Karpas-422 (cell line): ENCODE measurements at regions not wholly inside any gene's neighbourhood (a gene's known extent, or its start where the extent isn't known, plus 50 kb on each side); places are given as distances from the start of the nearest gene placed in this dataset.

ENCODE experiments used
- DNase-seq: peaks from one replicate; pipeline ENCODE4 v3.0.0-alpha.2; 2015
- H2AFZ ChIP-seq: fragments of 200-600 bp; sonication (generic); 2 replicates; pipeline ENCODE4 v1.6.1; 2014; ENCODE audit warnings: antibody characterized with exemption, low read length, mixed read lengths
- H3K27ac ChIP-seq: fragments of 200-600 bp; sonication (generic); 2 replicates; pipeline ENCODE4 v1.5.1; 2014; ENCODE audit warnings: mild to moderate bottlenecking, low read length, moderate library complexity
- H3K27me3 ChIP-seq: fragments of 200-600 bp; sonication (generic); 2 replicates; pipeline ENCODE4 v1.6.1; 2014; ENCODE audit warnings: low read length, mixed read lengths
- H3K36me3 ChIP-seq: fragments of 200-600 bp; sonication (generic); 2 replicates; pipeline ENCODE4 v1.6.1; 2014; ENCODE audit warnings: low read length, mixed read lengths; ENCODE audit not compliant: insufficient read depth
- H3K4me1 ChIP-seq: fragments of 200-600 bp; sonication (generic); 2 replicates; pipeline ENCODE4 v1.6.1; 2014; ENCODE audit warnings: mild to moderate bottlenecking, low read length, mixed read lengths
- H3K4me2 ChIP-seq: fragments of 200-600 bp; sonication (generic); 2 replicates; pipeline ENCODE4 v1.6.1; 2014; ENCODE audit warnings: low read length, low read depth, mild to moderate bottlenecking; ENCODE audit not compliant: poor library complexity, severe bottlenecking
- H3K4me3 ChIP-seq: fragments of 200-600 bp; sonication (generic); 2 replicates; pipeline ENCODE4 v1.5.1; 2014; ENCODE audit warnings: mild to moderate bottlenecking, antibody characterized with exemption, low read length, mixed read lengths
- H3K79me2 ChIP-seq: fragments of 200-600 bp; sonication (generic); 2 replicates; pipeline ENCODE4 v1.6.1; 2014; ENCODE audit warnings: mild to moderate bottlenecking, low read length, mixed read lengths
- H3K9ac ChIP-seq: fragments of 200-600 bp; sonication (generic); 2 replicates; pipeline ENCODE4 v1.6.0; 2014; ENCODE audit warnings: low read length
- H3K9me2 ChIP-seq: fragments of 200-600 bp; sonication (generic), shearing (Covaris generic); replicated peaks from 2 replicates; pipeline ENCODE4 v1.6.0; 2014; ENCODE audit warnings: mild to moderate bottlenecking, low read length, moderate library complexity; ENCODE audit not compliant: insufficient read depth
- H3K9me3 ChIP-seq: fragments of 300-700, 200-600 bp; sonication (generic); 2 replicates; pipeline ENCODE4 v1.6.1; 2014; ENCODE audit warnings: low read length, mixed read lengths
- H4K20me1 ChIP-seq: fragments of 200-600 bp; sonication (generic); 2 replicates; pipeline ENCODE4 v1.6.1; 2014; ENCODE audit warnings: mild to moderate bottlenecking, antibody characterized with exemption, low read length, low read depth; ENCODE audit not compliant: insufficient read depth

DNA sequence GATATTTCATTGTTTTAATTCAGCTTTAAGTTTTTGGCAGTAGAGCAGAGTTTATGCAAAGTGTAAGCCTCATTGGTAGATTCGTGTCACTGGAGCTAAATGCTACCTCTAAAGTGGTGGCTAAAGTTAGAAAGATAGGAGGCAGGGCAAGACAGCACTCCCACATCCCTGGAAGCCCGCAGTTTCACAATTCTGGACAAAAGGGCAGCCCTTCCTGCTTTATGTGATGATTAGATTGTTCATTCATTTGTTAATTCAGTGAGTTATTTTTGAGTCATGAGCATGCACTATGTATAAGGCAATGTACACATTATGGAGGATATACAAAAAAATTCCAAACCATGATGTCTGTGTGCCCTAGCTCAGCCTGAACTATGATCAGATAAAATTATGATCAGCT is 52.1 kb upstream of the EIF3M start:
- H3K9ac ChIP-seq = no peak overlapping the region
- no peaks in the 10 kb centered on the region for H3K36me3 ChIP-seq
- no peaks in the 10 kb centered on the region for H3K9me3 ChIP-seq
- H2AFZ ChIP-seq = no peak overlapping the region
- H3K9me2 ChIP-seq = no peaks in the 10 kb centered on the region
- no peak overlapping the region for H3K4me2 ChIP-seq
- no peaks in the 10 kb centered on the region for H4K20me1 ChIP-seq
- no peaks in the 10 kb centered on the region for H3K27me3 ChIP-seq
- H3K79me2 ChIP-seq = no peaks in the 10 kb centered on the region
- no peak for DNase-seq
- H3K4me3 ChIP-seq = no peak overlapping the region
- no peak overlapping the region for H3K27ac ChIP-seq
- no peaks in the 10 kb centered on the region for H3K4me1 ChIP-seq

- H3K36me3 ChIP-seq = no peaks in the 10 kb centered on the region
- no peaks in the 10 kb centered on the region for H3K9me3 ChIP-seq
- H4K20me1 ChIP-seq = no peaks in the 10 kb centered on the region
- no peak overlapping the region for H3K4me3 ChIP-seq
- H2AFZ ChIP-seq = no peak overlapping the region
- H3K27me3 ChIP-seq = no peaks in the 10 kb centered on the region
- no peaks in the 10 kb centered on the region for H3K79me2 ChIP-seq
- H3K27ac ChIP-seq = no peak overlapping the region
- no peak overlapping the region for H3K9ac ChIP-seq
- H3K4me2 ChIP-seq = no peak overlapping the region
- no peaks in the 10 kb centered on the region for H3K4me1 ChIP-seq
- H3K9me2 ChIP-seq = no peaks in the 10 kb centered on the region
- no peak for DNase-seq
Measured at GRCh38 chr11:32529994-32530588, 53.5 kb upstream of the EIF3M start.

- Histone ChIP-seq H3K27me3 (no peaks in the 10 kb centered on the region), H3K9me2 (no peaks in the 10 kb centered on the region)
Measured at GRCh38 chr11:32527261-32528175, 56.1 kb upstream of the EIF3M start.

DNA sequence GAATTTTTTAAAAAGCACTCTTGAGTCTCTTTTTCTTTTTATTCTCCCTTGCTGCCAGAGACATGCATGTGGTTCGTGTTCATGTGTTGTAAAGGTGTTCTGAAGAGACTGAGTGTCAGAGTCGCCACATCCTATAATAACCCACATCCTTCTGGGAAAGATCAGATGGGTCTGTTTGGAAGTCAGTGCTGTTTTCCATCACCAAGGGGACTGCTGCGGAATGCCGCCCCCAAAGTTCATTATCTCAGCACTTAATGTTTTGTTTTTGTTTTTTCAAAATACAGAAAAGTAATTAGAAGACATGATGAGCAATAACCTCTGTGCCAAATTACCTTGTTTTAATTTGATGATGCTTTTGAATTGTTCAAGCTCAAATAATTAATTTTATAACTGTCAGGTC is 56.9 kb upstream of the EIF3M start:
- Histone ChIP-seq H2AFZ (no peak overlapping the region), H3K4me1 (no peaks in the 10 kb centered on the region), H3K27me3 (no peaks in the 10 kb centered on the region), H3K9ac (no peak overlapping the region), H3K4me3 (no peak overlapping the region), H3K79me2 (no peaks in the 10 kb centered on the region), H3K9me3 (no peaks in the 10 kb centered on the region), H3K4me2 (no peak overlapping the region), H3K9me2 (no peaks in the 10 kb centered on the region), H4K20me1 (no peaks in the 10 kb centered on the region), H3K27ac (no peak overlapping the region), H3K36me3 (no peaks in the 10 kb centered on the region)
- DNase-seq = no peak

More at GRCh38 chr11:32527261-32528175, 56.1 kb upstream of the EIF3M start:
- Histone ChIP-seq H3K4me1 (no peaks in the 10 kb centered on the region), H3K9ac (no peak overlapping the region), H3K36me3 (no peaks in the 10 kb centered on the region), H3K27ac (no peak overlapping the region), H3K4me3 (no peak overlapping the region), H2AFZ (no peak overlapping the region), H3K9me3 (no peaks in the 10 kb centered on the region), H3K4me2 (no peak overlapping the region), H4K20me1 (no peaks in the 10 kb centered on the region), H3K79me2 (no peaks in the 10 kb centered on the region)
- DNase-seq = no peak

- Histone ChIP-seq H3K4me3 (no peak overlapping the region), H3K36me3 (no peaks in the 10 kb centered on the region), H3K9ac (no peak overlapping the region), H3K4me2 (no peak overlapping the region), H3K4me1 (no peaks in the 10 kb centered on the region), H3K27ac (no peak overlapping the region), H3K9me2 (no peaks in the 10 kb centered on the region), H3K9me3 (no peaks in the 10 kb centered on the region), H3K79me2 (no peaks in the 10 kb centered on the region), H3K27me3 (no peaks in the 10 kb centered on the region), H4K20me1 (no peaks in the 10 kb centered on the region), H2AFZ (no peak overlapping the region)
- no peak for DNase-seq
Measured at GRCh38 chr11:32511926-32512325, 71.7 kb upstream of the EIF3M start.

DNA sequence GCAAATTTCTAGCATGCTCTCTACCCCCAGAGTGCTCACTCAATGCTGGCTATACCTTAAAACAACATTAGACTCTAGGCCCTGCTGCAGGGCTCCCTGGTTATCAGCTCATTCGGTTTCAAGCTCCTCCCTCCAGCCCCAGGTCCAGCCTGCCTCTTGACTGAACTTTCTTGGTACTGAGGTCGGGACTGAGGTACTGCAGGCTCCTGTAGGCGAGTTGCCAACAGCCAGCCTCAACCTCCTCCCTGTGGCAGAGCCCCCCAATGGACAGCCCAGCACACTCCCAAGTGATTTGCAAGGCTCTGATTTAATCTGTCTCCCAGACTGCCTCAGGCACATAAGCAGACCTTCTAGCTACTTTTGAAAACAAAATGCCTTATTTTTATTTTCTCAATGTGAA is 73.6 kb upstream of the EIF3M start:
- DNase-seq = no peak
- Histone ChIP-seq H3K4me3 (no peak overlapping the region), H3K27ac (no peak overlapping the region), H3K9me2 (no peaks in the 10 kb centered on the region), H3K9me3 (no peaks in the 10 kb centered on the region), H2AFZ (no peak overlapping the region), H4K20me1 (no peaks in the 10 kb centered on the region), H3K4me1 (no peaks in the 10 kb centered on the region), H3K27me3 (no peaks in the 10 kb centered on the region), H3K79me2 (no peaks in the 10 kb centered on the region), H3K36me3 (no peaks in the 10 kb centered on the region), H3K9ac (no peak overlapping the region), H3K4me2 (no peak overlapping the region)

GRCh38 chr11:32508780-32509179 is 73.4 kb upstream of the WT1 start:
- Histone ChIP-seq H3K27me3 (no peaks in the 10 kb centered on the region), H3K9me2 (no peaks in the 10 kb centered on the region)

DNA sequence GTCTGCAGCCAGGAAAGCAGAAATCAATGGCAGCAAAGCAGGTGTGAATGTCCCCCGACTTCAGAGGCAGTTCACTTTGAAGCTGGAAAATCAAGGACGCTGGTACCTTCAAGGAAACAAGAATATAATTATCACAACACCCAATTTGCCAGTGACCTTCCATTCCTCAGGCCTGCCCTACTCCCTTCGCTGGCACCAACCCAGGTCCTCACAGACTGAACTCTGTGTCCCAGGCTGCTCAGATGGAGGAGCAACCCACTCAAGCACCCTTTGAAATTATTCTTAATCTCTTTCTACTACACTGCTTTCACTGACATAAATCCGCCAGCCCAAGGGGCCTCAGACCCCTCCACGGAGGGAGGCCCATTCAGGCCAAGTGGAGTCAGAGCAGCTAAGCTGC is 64.7 kb upstream of the WT1 start:
- no peaks in the 10 kb centered on the region for H3K36me3 ChIP-seq
- no peaks in the 10 kb centered on the region for H4K20me1 ChIP-seq
- H3K4me1 ChIP-seq = no peaks in the 10 kb centered on the region
- no peak overlapping the region for H2AFZ ChIP-seq
- no peak overlapping the region for H3K4me3 ChIP-seq
- no peak overlapping the region for H3K9ac ChIP-seq
- no peak overlapping the region for H3K4me2 ChIP-seq
- H3K27me3 ChIP-seq = no peaks in the 10 kb centered on the region
- no peak overlapping the region for H3K27ac ChIP-seq
- H3K79me2 ChIP-seq = no peaks in the 10 kb centered on the region
- no peaks in the 10 kb centered on the region for H3K9me2 ChIP-seq
- H3K9me3 ChIP-seq = no peaks in the 10 kb centered on the region
- no peak for DNase-seq

More at GRCh38 chr11:32508780-32509179, 73.4 kb upstream of the WT1 start:
- Histone ChIP-seq H3K36me3 (no peaks in the 10 kb centered on the region), H3K79me2 (no peaks in the 10 kb centered on the region), H2AFZ (no peak overlapping the region), H3K27ac (no peak overlapping the region), H3K4me1 (no peaks in the 10 kb centered on the region), H3K9ac (no peak overlapping the region), H3K4me3 (no peak overlapping the region), H4K20me1 (no peaks in the 10 kb centered on the region), H3K4me2 (no peak overlapping the region), H3K9me3 (no peaks in the 10 kb centered on the region)
- no peak for DNase-seq
